Kidney (tissue), 13 donors: ENCODE measurements at regions not wholly inside any gene's neighbourhood (a gene's known extent, or its start where the extent isn't known, plus 50 kb on each side); places are given as distances from the start of the nearest gene placed in this dataset.
A peak's percentile ranks its signal among the peaks of the same experiment; 100 is the strongest.

Experiments used
- DNase-seq, 5 donors: peaks; one replicate each; pipeline ENCODE4 v3.0.0-alpha.2; 2013 to 2020
- FAIRE-seq: peaks from 2 replicates; lab custom pipeline; 2012; peaks lifted over from hg19 to GRCh38; lab: Jason Lieb, UNC
- H3K27ac ChIP-seq, 2 donors: one replicate each; pipeline ENCODE4 v1.7.0; 2013; ENCODE audit warnings: low read depth in 2 of 2, low read length in 2 of 2, inconsistent platforms in 1 of 2
- H3K27me3 ChIP-seq: one replicate; pipeline ENCODE4 v1.7.1; 2013; ENCODE audit warnings: low read length, inconsistent platforms; ENCODE audit not compliant: control insufficient read depth, insufficient read depth
- H3K36me3 ChIP-seq, 3 donors: one replicate each; pipeline versions ENCODE4 v1.7.0 to v1.7.1; 2013; ENCODE audit warnings: low read length in 3 of 3, control low read depth in 1 of 3, inconsistent platforms in 1 of 3; ENCODE audit not compliant: insufficient read depth in 3 of 3, control insufficient read depth in 2 of 3
- H3K4me1 ChIP-seq, 3 donors: one replicate each; pipeline versions ENCODE4 v1.7.0 to v1.7.1; 2013; ENCODE audit warnings: low read length in 3 of 3, inconsistent platforms in 1 of 3, low read depth in 1 of 3; ENCODE audit not compliant: control insufficient read depth in 2 of 3, insufficient read depth in 2 of 3
- H3K4me3 ChIP-seq, 3 donors: one replicate each; pipeline versions ENCODE4 v1.7.0 to v1.8.1; 2013; ENCODE audit warnings: low read length in 3 of 3, control low read depth in 1 of 3, inconsistent platforms in 1 of 3
- H3K9ac ChIP-seq, 3 donors: one replicate each; pipeline versions ENCODE4 v1.7.0 to v1.7.1; 2013; ENCODE audit warnings: low read length in 3 of 3, control low read depth in 1 of 3, inconsistent platforms in 1 of 3
- H3K9me3 ChIP-seq, 3 donors: one replicate each; pipeline versions ENCODE4 v1.7.0 to v1.7.1; 2013; ENCODE audit warnings: low read length in 3 of 3, control low read depth in 1 of 3, inconsistent platforms in 1 of 3; ENCODE audit not compliant: control insufficient read depth in 2 of 3, insufficient read depth in 1 of 3
- intact Hi-C: fragments of 100-400 bp; cut with DNase I; formaldehyde crosslinking; loops from one replicate; pipeline ENCODE4 v1.11.1; 2022
- TF ChIP-seq, protein P1 (sequence below): IDR thresholded peaks from 3 replicates; pipeline ENCODE4 v1.5.1; 2012; ENCODE audit warnings: mild to moderate bottlenecking, moderate library complexity, borderline replicate concordance; ENCODE audit not compliant: insufficient read depth; ENCODE audit errors: extremely low read depth
- donor health status: control.
- donor health status: control.
- donor health status: control.
- donor health status: control.
- donor health status: control.
- donor health status: DM: yes; HTN: yes; CAD: no.
- donor health status: Normal renal cell carcinoma (clear cell type).

DNA sequence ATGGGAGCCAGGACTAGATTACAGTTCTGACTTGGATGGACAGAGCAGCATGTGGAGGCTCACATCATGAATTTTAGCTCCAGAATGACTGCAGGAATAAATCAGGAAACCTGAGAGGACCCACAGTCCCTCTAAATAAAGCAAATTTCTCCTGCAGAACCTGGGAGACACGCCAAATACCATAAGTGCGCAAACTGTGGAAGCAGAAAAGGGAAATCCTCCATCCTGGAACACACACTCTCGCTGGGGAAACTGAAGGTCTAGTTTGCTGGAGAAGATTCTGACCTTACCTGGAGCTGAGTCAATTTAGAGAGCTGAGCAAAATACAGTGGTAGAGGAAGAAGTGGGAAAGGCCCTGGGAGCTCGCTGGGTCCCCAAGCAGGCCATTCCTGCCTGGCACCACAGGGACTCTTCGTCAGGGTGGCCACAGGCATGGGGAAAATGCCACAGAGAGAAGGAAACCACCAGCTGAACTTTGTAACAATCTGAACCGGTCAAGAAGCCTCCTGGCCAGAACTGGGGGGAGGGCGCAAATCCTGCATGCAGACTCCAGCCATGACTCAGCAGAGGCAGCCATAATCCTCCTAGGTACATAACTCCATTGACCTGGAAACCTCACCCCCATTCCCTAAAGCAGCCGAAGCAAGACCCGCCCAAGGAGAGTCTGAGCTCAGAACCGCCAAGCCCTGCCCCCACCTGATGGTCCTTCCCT is 390.9 kb downstream of the LRRC70 start:
- no peaks in the 10 kb centered on the region for H3K4me1 ChIP-seq
- peaks cover 0 to 6% (median 3%) of the 10 kb centered on the region in 3 donors for H3K9me3 ChIP-seq
- no peak overlapping the region for H3K9ac ChIP-seq
- TF ChIP-seq, protein P1, sequence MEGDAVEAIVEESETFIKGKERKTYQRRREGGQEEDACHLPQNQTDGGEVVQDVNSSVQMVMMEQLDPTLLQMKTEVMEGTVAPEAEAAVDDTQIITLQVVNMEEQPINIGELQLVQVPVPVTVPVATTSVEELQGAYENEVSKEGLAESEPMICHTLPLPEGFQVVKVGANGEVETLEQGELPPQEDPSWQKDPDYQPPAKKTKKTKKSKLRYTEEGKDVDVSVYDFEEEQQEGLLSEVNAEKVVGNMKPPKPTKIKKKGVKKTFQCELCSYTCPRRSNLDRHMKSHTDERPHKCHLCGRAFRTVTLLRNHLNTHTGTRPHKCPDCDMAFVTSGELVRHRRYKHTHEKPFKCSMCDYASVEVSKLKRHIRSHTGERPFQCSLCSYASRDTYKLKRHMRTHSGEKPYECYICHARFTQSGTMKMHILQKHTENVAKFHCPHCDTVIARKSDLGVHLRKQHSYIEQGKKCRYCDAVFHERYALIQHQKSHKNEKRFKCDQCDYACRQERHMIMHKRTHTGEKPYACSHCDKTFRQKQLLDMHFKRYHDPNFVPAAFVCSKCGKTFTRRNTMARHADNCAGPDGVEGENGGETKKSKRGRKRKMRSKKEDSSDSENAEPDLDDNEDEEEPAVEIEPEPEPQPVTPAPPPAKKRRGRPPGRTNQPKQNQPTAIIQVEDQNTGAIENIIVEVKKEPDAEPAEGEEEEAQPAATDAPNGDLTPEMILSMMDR, result no peak
- no peaks in the 10 kb centered on the region for H3K27me3 ChIP-seq
- intact Hi-C loops, result no loop called here
- no peaks in the 10 kb centered on the region for H3K36me3 ChIP-seq
- DNase-seq, result peak in 1 of 5 donors; percentile 35
- no peak overlapping the region for H3K4me3 ChIP-seq
- FAIRE-seq, result no peak
- no peak overlapping the region for H3K27ac ChIP-seq

DNA sequence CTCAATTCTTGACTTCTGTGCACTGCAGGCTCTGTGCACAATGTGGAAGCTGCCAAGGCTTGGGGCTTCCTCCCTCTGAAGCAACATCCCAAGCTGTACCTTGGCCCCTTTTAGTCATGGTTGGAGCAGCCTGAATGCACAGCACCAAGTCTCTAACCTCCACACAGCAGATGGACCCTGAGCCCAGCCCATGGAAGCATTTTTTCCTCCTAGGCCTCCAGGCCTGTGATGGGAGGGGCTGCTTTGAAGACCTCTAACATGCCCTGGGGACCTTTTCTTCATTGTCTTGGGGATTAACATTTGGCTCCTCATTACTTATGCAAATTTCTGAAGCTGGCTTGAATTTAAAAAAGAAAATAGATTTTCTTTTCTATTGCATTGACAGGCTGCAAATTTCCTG is 385.8 kb downstream of the LRRC70 start:
- H3K27ac ChIP-seq, result no peak overlapping the region
- no peak overlapping the region for H3K9ac ChIP-seq
- H3K4me1 ChIP-seq, result no peaks in the 10 kb centered on the region
- H3K36me3 ChIP-seq, result no peaks in the 10 kb centered on the region
- H3K27me3 ChIP-seq, result no peaks in the 10 kb centered on the region
- FAIRE-seq (no peak), DNase-seq (no peak)
- intact Hi-C loops, result no loop called here
- H3K4me3 ChIP-seq, result no peak overlapping the region
- TF ChIP-seq, protein P1, result no peak
- peaks cover 0 to 17% (median 3%) of the 10 kb centered on the region in 3 donors for H3K9me3 ChIP-seq

DNA sequence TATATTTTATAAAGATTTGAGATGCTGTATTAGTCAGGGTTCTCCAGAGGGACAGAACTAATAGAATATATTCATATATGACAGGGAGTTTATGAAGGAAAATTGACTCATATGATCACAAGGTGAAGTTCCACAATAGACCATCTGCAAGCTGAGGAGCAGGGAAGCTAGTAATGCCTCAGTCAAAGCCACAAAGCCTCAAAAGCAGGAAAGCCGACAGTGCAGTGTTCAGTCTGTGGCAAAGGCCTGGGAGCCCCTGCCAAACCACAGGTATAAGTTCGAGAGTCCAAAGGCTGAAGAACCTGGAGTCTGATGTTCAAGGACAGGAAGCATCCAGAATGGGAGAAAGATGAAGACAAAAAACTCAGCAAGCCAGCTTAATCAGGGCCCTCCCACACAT is 382.2 kb downstream of the LRRC70 start:
- H3K27ac ChIP-seq, result no peak overlapping the region
- no peaks in the 10 kb centered on the region for H3K36me3 ChIP-seq
- no peak for DNase-seq
- H3K4me3 ChIP-seq, result no peak overlapping the region
- H3K9ac ChIP-seq, result no peak overlapping the region
- no peaks in the 10 kb centered on the region for H3K4me1 ChIP-seq
- H3K27me3 ChIP-seq, result no peaks in the 10 kb centered on the region
- intact Hi-C loops, result no loop called here
- no peak for FAIRE-seq
- H3K9me3 ChIP-seq, result peaks cover 0 to 17% (median 3%) of the 10 kb centered on the region in 3 donors
- TF ChIP-seq, protein P1, result no peak
